SK-N-SH (cell line): ENCODE measurements at regions not wholly inside any gene's neighbourhood (a gene's known extent, or its start where the extent isn't known, plus 50 kb on each side); places are given as distances from the start of the nearest gene placed in this dataset.

Experiments
- CTCF ChIA-PET: fragments of 300-600, 350-600 bp; formaldehyde crosslinking; extraction: SDS; loops from one replicate; lab custom pipeline; 2021; lab: Yijun Ruan, JAX
- POLR2A ChIA-PET: fragments of 350-600 bp; sonication (Branson Sonifier 250); formaldehyde crosslinking; extraction: SDS; loops from one replicate; lab custom pipeline; 2020; ENCODE audit warnings: antibody characterized with exemption, inconsistent platforms; lab: Yijun Ruan, JAX
- DNase-seq: peaks from one replicate; pipeline ENCODE4 v3.0.0; 2012
- H2AFZ ChIP-seq: fragments of 200-600 bp; sonication (generic); 2 replicates; pipeline ENCODE4 v1.8.1; 2016; ENCODE audit warnings: antibody characterized with exemption, mild to moderate bottlenecking, low read depth
- H3F3A ChIP-seq: fragments of 200-600 bp; sonication (generic); replicated peaks from 2 replicates; pipeline ENCODE3; 2016; ENCODE audit warnings: antibody characterized with exemption, mild to moderate bottlenecking; ENCODE audit not compliant: insufficient read depth
- H3K27ac ChIP-seq, 2 experiments: fragments of 200-500 bp in 1 of 2; fragments of 200-600 bp in 1 of 2; sonication (Bioruptor generic) in 1 of 2; sonication (generic), shearing (Covaris generic) in 1 of 2; 2 replicates each; pipeline versions ENCODE4 v1.5.1 to v1.6.1; 2014 to 2016; ENCODE audit warnings: low read depth in 2 of 2, inconsistent platforms in 1 of 2, low read length in 1 of 2, mild to moderate bottlenecking in 1 of 2, mixed read lengths in 1 of 2
- H3K27me3 ChIP-seq: fragments of 200-600 bp; sonication (generic), shearing (Covaris generic); 2 replicates; pipeline ENCODE4 v1.6.1; 2016; ENCODE audit warnings: mixed run types; ENCODE audit not compliant: insufficient read depth
- H3K36me3 ChIP-seq, 2 experiments: fragments of 200-500 bp in 1 of 2; fragments of 200-600 bp in 1 of 2; sonication (Bioruptor generic) in 1 of 2; sonication (generic) in 1 of 2; replicated peaks in 1 of 2; 2 replicates each; pipeline versions ENCODE3 to v1.5.1; 2014 to 2016; ENCODE audit warnings: low read length in 1 of 2, mild to moderate bottlenecking in 1 of 2; ENCODE audit not compliant: insufficient read depth in 2 of 2, control insufficient read depth in 1 of 2
- H3K4me1 ChIP-seq, 2 experiments: fragments of 200-500 bp in 1 of 2; fragments of 200-600 bp in 1 of 2; sonication (Bioruptor generic) in 1 of 2; sonication (generic), shearing (Covaris generic) in 1 of 2; 2 replicates each; pipeline versions ENCODE4 v1.5.1 to v1.6.1; 2014 to 2016; ENCODE audit warnings: low read depth in 1 of 2, low read length in 1 of 2, mixed run types in 1 of 2; ENCODE audit not compliant: insufficient read depth in 2 of 2, control insufficient read depth in 1 of 2
- H3K4me2 ChIP-seq: fragments of 200-600 bp; sonication (generic), shearing (Covaris generic); 2 replicates; pipeline ENCODE4 v1.6.1; 2017; ENCODE audit warnings: mixed run types
- H3K4me3 ChIP-seq, 2 experiments: fragments of 200-500 bp in 1 of 2; fragments of 200-600 bp in 1 of 2; sonication (Bioruptor generic) in 1 of 2; sonication (generic), shearing (Covaris generic) in 1 of 2; 2 replicates each; pipeline versions ENCODE4 v1.5.1 to v1.8.1; 2014 to 2016; ENCODE audit warnings: low read depth in 2 of 2, inconsistent platforms in 1 of 2, low read length in 1 of 2, mild to moderate bottlenecking in 1 of 2, mixed read lengths in 1 of 2, moderate library complexity in 1 of 2
- H3K79me2 ChIP-seq: fragments of 200-600 bp; sonication (generic); 2 replicates; pipeline ENCODE4 v1.8.1; 2017; ENCODE audit warnings: mild to moderate bottlenecking; ENCODE audit not compliant: insufficient read depth
- H3K9ac ChIP-seq: fragments of 200-600 bp; sonication (generic); 2 replicates; pipeline ENCODE4 v1.6.1; 2017; ENCODE audit warnings: mixed run types
- H3K9me2 ChIP-seq: fragments of 200-600 bp; sonication (generic); 2 replicates; pipeline ENCODE4 v1.6.1; 2017; ENCODE audit warnings: mixed run types
- H3K9me3 ChIP-seq: fragments of 200-600 bp; sonication (generic); 2 replicates; pipeline ENCODE4 v1.6.1; 2017; ENCODE audit warnings: mixed run types, mild to moderate bottlenecking, moderate library complexity
- H4K20me1 ChIP-seq: fragments of 200-600 bp; sonication (generic); 2 replicates; pipeline ENCODE4 v1.6.1; 2017; ENCODE audit warnings: mild to moderate bottlenecking, mixed run types; ENCODE audit not compliant: insufficient read depth
- ELF1 ChIP-seq: IDR thresholded peaks from 2 replicates; pipeline ENCODE4 v1.4.0; 2012
- EP300 ChIP-seq, 2 experiments: IDR thresholded peaks; 2 replicates each; pipeline versions ENCODE4 v1.4.0 to v1.6.1; 2012; ENCODE audit warnings: borderline replicate concordance in 1 of 2, low read depth in 1 of 2, low read length in 1 of 2
- EZH2phosphoT487 ChIP-seq: fragments of 200-600 bp; sonication (generic); IDR thresholded peaks from 2 replicates; pipeline ENCODE4 v1.6.1; 2017; ENCODE audit warnings: low read depth, mixed run types, mild to moderate bottlenecking, antibody characterized with exemption, moderate library complexity, borderline replicate concordance
- FOSL2 ChIP-seq: IDR thresholded peaks from 2 replicates; pipeline ENCODE4 v1.4.0; 2012; ENCODE audit warnings: low read depth, mild to moderate bottlenecking, moderate library complexity, borderline replicate concordance
- FOXJ3 ChIP-seq: sonication (generic); formaldehyde crosslinking; IDR thresholded peaks from 2 replicates; pipeline ENCODE4 v1.5.1; 2020; ENCODE audit warnings: mild to moderate bottlenecking, missing genetic modification reagents
- FOXM1 ChIP-seq: IDR thresholded peaks from 2 replicates; pipeline ENCODE4 v1.4.0; 2012; ENCODE audit warnings: low read depth, mild to moderate bottlenecking
- GABPA ChIP-seq: IDR thresholded peaks from 2 replicates; pipeline ENCODE4 v1.4.0; 2012; ENCODE audit warnings: low read depth, mild to moderate bottlenecking
- GATA2 ChIP-seq: sonication (generic); formaldehyde crosslinking; IDR thresholded peaks from 2 replicates; pipeline ENCODE4 v1.5.0; 2020; ENCODE audit warnings: mild to moderate bottlenecking, missing genetic modification reagents
- IRF3 ChIP-seq: fragments of 150-350 bp; IDR thresholded peaks from 2 replicates; pipeline ENCODE4 v1.6.1; 2016; ENCODE audit warnings: mild to moderate bottlenecking, low read depth, low read length
- MAX ChIP-seq: IDR thresholded peaks from 2 replicates; pipeline ENCODE4 v1.4.0; 2012; ENCODE audit warnings: low read depth
- MEF2A ChIP-seq: IDR thresholded peaks from 2 replicates; pipeline ENCODE4 v1.4.0; 2012; ENCODE audit warnings: low read depth, borderline replicate concordance
- MXI1 ChIP-seq: IDR thresholded peaks from 2 replicates; pipeline ENCODE4 v1.6.1; 2012; ENCODE audit warnings: mild to moderate bottlenecking, low read depth, low read length, improper control_type of control experiment
- NRF1 ChIP-seq: IDR thresholded peaks from 2 replicates; pipeline ENCODE4 v1.6.1; 2012; ENCODE audit warnings: low read depth, mild to moderate bottlenecking, low read length
- PBX3 ChIP-seq: IDR thresholded peaks from 2 replicates; pipeline ENCODE4; 2012
- POLR2AphosphoS5 ChIP-seq: IDR thresholded peaks from 2 replicates; pipeline ENCODE4 v1.6.1; 2012; ENCODE audit warnings: low read depth, low read length
- RAD21 ChIP-seq: IDR thresholded peaks from 2 replicates; pipeline ENCODE4 v1.6.1; 2012; ENCODE audit warnings: mild to moderate bottlenecking, low read length
- RCOR1 ChIP-seq: fragments of 150-350 bp; IDR thresholded peaks from 2 replicates; pipeline ENCODE4 v1.6.1; 2017; ENCODE audit warnings: antibody characterized with exemption, low read length
- RFX5 ChIP-seq: IDR thresholded peaks from 2 replicates; pipeline ENCODE4 v1.6.1; 2012; ENCODE audit warnings: mild to moderate bottlenecking, improper control_type of control experiment, low read length
- RXRA ChIP-seq: IDR thresholded peaks from 2 replicates; pipeline ENCODE4 v1.4.0; 2012; ENCODE audit warnings: low read depth, mild to moderate bottlenecking, borderline replicate concordance
- TAF1 ChIP-seq: IDR thresholded peaks from 2 replicates; pipeline ENCODE4 v1.6.1; 2012; ENCODE audit warnings: low read depth, mild to moderate bottlenecking, low read length, moderate library complexity, borderline replicate concordance
- TCF12 ChIP-seq: IDR thresholded peaks from 2 replicates; pipeline ENCODE4 v1.4.0; 2012
- USF1 ChIP-seq: IDR thresholded peaks from 2 replicates; pipeline ENCODE4 v1.4.0; 2012; ENCODE audit warnings: low read depth, borderline replicate concordance
- USF2 ChIP-seq: fragments of 150-350 bp; IDR thresholded peaks from 2 replicates; pipeline ENCODE4 v1.6.1; 2017; ENCODE audit warnings: antibody characterized with exemption, low read length, low read depth, borderline replicate concordance
- YY1 ChIP-seq: IDR thresholded peaks from 2 replicates; pipeline ENCODE4 v1.4.0; 2012; ENCODE audit warnings: low read depth, mild to moderate bottlenecking
- WGBS: methylation state at CpG from one replicate; pipeline ENCODE4 v1.1.6; 2017; ENCODE audit warnings: low lambda C conversion rate; 5-methylcytosine and 5-hydroxymethylcytosine counted together

- Histone ChIP-seq H4K20me1 (no peaks in the 10 kb centered on the region), H3K27ac (no peak overlapping the region), H3K9me2 (no peaks in the 10 kb centered on the region), H3K4me3 (no peak overlapping the region), H3K4me1 (peaks cover 0 to 12% of the 10 kb centered on the region in 2 experiments; a peak in 1 of 4 replicates), H2AFZ (no peak overlapping the region), H3K36me3 (no peaks in the 10 kb centered on the region), H3K4me2 (no peak overlapping the region), H3K27me3 (no peaks in the 10 kb centered on the region), H3F3A (no peaks in the 10 kb centered on the region), H3K9me3 (no peaks in the 10 kb centered on the region), H3K9ac (no peak overlapping the region), H3K79me2 (no peaks in the 10 kb centered on the region)
- POLR2A ChIA-PET = no interaction called here
- TF ChIP-seq ELF1 = no peak
- TF ChIP-seq EZH2phosphoT487 = no peak
- TF ChIP-seq YY1 = no peak
- TF ChIP-seq USF1 = no peak
- no peak for TF ChIP-seq MEF2A
- no peak for TF ChIP-seq NRF1
- TF ChIP-seq FOXJ3 (CRISPR knock-in tag) = no peak
- TF ChIP-seq FOSL2 = no peak
- TF ChIP-seq MAX = no peak
- TF ChIP-seq MXI1 = no peak
- TF ChIP-seq GATA2 (CRISPR knock-in tag) = no peak
- no peak for TF ChIP-seq EP300 (IDR thresholded peaks at IDR 0.05; ENCODE audit: borderline replicate concordance in 1 of 2, low read depth in 1 of 2, low read length in 1 of 2)
- TF ChIP-seq RXRA = no peak
- no peak for TF ChIP-seq TAF1
- no peak for TF ChIP-seq RCOR1
- no peak for TF ChIP-seq RAD21
- TF ChIP-seq FOXM1 = no peak
- TF ChIP-seq POLR2AphosphoS5 = no peak
- no peak for TF ChIP-seq RFX5
- 89% methylated on average over 2 of the region's 2 CpGs for WGBS
- no peak for DNase-seq
- CTCF ChIA-PET = interaction anchor here (0.6 kb wide), 1 partner anchor 64 kb away, joined by 3 read pairs; no protein-coding TSS in a partner anchor
Observed at GRCh38 chr9:78441396-78441795, 144.5 kb downstream of the PSAT1 start.

GRCh38 chr9:78441822-78442431 lies 145.0 kb downstream of the PSAT1 start:
- H3F3A ChIP-seq = no peaks in the 10 kb centered on the region
- H3K36me3 ChIP-seq = no peaks in the 10 kb centered on the region
- H3K27me3 ChIP-seq = no peaks in the 10 kb centered on the region
- no peaks in the 10 kb centered on the region for H3K9me2 ChIP-seq
- H2AFZ ChIP-seq = no peak overlapping the region
- H4K20me1 ChIP-seq = no peaks in the 10 kb centered on the region
- no peak overlapping the region for H3K4me3 ChIP-seq
- H3K9me3 ChIP-seq = no peaks in the 10 kb centered on the region
- POLR2A ChIA-PET = no interaction called here
- no peak overlapping the region for H3K27ac ChIP-seq
- WGBS = 94% methylated on average over 18 of the region's 46 CpGs
- CTCF ChIA-PET = interaction anchor here (0.9 to 1.1 kb wide), 2 partner anchors 15 to 498 kb away, joined by 3 read pairs; no protein-coding TSS in a partner anchor
- H3K79me2 ChIP-seq = no peaks in the 10 kb centered on the region
- H3K4me1 ChIP-seq = peaks cover 0 to 12% of the 10 kb centered on the region in 2 experiments; a peak in 1 of 4 replicates
- H3K4me2 ChIP-seq = no peak overlapping the region
- no peak overlapping the region for H3K9ac ChIP-seq
- DNase-seq = no peak
- TF ChIP-seq YY1 = no peak
- TF ChIP-seq EZH2phosphoT487 = no peak
- TF ChIP-seq NRF1 = no peak
- TF ChIP-seq USF2 = no peak
- TF ChIP-seq MAX = no peak
- no peak for TF ChIP-seq TCF12
- TF ChIP-seq PBX3 = no peak
- no peak for TF ChIP-seq RXRA
- TF ChIP-seq IRF3 = no peak
- TF ChIP-seq GABPA = no peak
- no peak for TF ChIP-seq RAD21
